ENCODE measurements at regions not wholly inside any gene's neighbourhood (a gene's known extent, or its start where the extent isn't known, plus 50 kb on each side); places are given as distances from the start of the nearest gene placed in this dataset.
"Not testable (repeated sequence)": the region's sequence is repeated elsewhere in the genome, so short reads cannot be mapped to it uniquely, and the experiment has no call there.

- no peaks in the 10 kb centered on the region for H4K20me1 ChIP-seq (ENCODE audit: control insufficient read depth, extremely low read depth, insufficient read depth, low read length)
- H3K27ac ChIP-seq (ENCODE audit: insufficient read depth, low read length): no peak overlapping the region
- no peak overlapping the region for H2AFZ ChIP-seq (ENCODE audit: low read length)
- no peaks in the 10 kb centered on the region for H3K27me3 ChIP-seq (ENCODE audit: control insufficient read depth, insufficient read depth, low read length)
- H3K4me3 ChIP-seq (replicated peaks in 1 of 4; ENCODE audit: control extremely low read depth in 1 of 4, insufficient read depth in 1 of 4, low read depth in 3 of 4, low read length in 4 of 4): no peak overlapping the region
- H3K36me3 ChIP-seq (ENCODE audit: control insufficient read depth, insufficient read depth, low read length): no peaks in the 10 kb centered on the region
- TF ChIP-seq EZH2 (IDR thresholded peaks at IDR 0.05; ENCODE audit: low read length, missing control alignments): no peak
- TF ChIP-seq, protein P1, sequence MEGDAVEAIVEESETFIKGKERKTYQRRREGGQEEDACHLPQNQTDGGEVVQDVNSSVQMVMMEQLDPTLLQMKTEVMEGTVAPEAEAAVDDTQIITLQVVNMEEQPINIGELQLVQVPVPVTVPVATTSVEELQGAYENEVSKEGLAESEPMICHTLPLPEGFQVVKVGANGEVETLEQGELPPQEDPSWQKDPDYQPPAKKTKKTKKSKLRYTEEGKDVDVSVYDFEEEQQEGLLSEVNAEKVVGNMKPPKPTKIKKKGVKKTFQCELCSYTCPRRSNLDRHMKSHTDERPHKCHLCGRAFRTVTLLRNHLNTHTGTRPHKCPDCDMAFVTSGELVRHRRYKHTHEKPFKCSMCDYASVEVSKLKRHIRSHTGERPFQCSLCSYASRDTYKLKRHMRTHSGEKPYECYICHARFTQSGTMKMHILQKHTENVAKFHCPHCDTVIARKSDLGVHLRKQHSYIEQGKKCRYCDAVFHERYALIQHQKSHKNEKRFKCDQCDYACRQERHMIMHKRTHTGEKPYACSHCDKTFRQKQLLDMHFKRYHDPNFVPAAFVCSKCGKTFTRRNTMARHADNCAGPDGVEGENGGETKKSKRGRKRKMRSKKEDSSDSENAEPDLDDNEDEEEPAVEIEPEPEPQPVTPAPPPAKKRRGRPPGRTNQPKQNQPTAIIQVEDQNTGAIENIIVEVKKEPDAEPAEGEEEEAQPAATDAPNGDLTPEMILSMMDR (conservative IDR thresholded peaks at IDR 0.05 in 1 of 2, IDR thresholded peaks at IDR 0.05 in 1 of 2; ENCODE audit: low read depth in 1 of 2, low read length in 2 of 2): no peak
- no peak overlapping the region for H3K4me2 ChIP-seq (ENCODE audit: extremely low read depth, insufficient read depth, low read length)
- H3K4me1 ChIP-seq (ENCODE audit: control insufficient read depth, extremely low read depth, insufficient read depth, low read length): no peaks in the 10 kb centered on the region
- no peaks in the 10 kb centered on the region for H3K79me2 ChIP-seq (ENCODE audit: control insufficient read depth, insufficient read depth, low read length)
- no peaks in the 10 kb centered on the region for H3K9me3 ChIP-seq (ENCODE audit: control insufficient read depth, insufficient read depth, low read depth, low read length)
- no peak overlapping the region for H3K9ac ChIP-seq (ENCODE audit: insufficient read depth, low read length)
- no peak for DNase-seq (ENCODE audit: low read depth in 2 of 2)
Measured at GRCh38 chr13:74730556-74731331, 596.5 kb upstream of the KLF12 start.

- no peaks in the 10 kb centered on the region for H3K9me3 ChIP-seq (ENCODE audit: control insufficient read depth, insufficient read depth, low read depth, low read length)
- no peaks in the 10 kb centered on the region for H3K36me3 ChIP-seq (ENCODE audit: control insufficient read depth, insufficient read depth, low read length)
- H2AFZ ChIP-seq (ENCODE audit: low read length): no peak overlapping the region
- H3K4me2 ChIP-seq (ENCODE audit: extremely low read depth, insufficient read depth, low read length): no peak overlapping the region
- no peak overlapping the region for H3K27ac ChIP-seq (ENCODE audit: insufficient read depth, low read length)
- H3K79me2 ChIP-seq (ENCODE audit: control insufficient read depth, insufficient read depth, low read length): no peaks in the 10 kb centered on the region
- no peaks in the 10 kb centered on the region for H3K4me1 ChIP-seq (ENCODE audit: control insufficient read depth, extremely low read depth, insufficient read depth, low read length)
- no peaks in the 10 kb centered on the region for H4K20me1 ChIP-seq (ENCODE audit: control insufficient read depth, extremely low read depth, insufficient read depth, low read length)
- no peak overlapping the region for H3K4me3 ChIP-seq (replicated peaks in 1 of 4; ENCODE audit: control extremely low read depth in 1 of 4, insufficient read depth in 1 of 4, low read depth in 3 of 4, low read length in 4 of 4)
- H3K27me3 ChIP-seq (ENCODE audit: control insufficient read depth, insufficient read depth, low read length): no peaks in the 10 kb centered on the region
- TF ChIP-seq, protein P1 (conservative IDR thresholded peaks at IDR 0.05 in 1 of 2, IDR thresholded peaks at IDR 0.05 in 1 of 2; ENCODE audit: low read depth in 1 of 2, low read length in 2 of 2): no peak
- TF ChIP-seq EZH2 (IDR thresholded peaks at IDR 0.05; ENCODE audit: low read length, missing control alignments): no peak
- DNase-seq (ENCODE audit: low read depth in 2 of 2): no peak
- H3K9ac ChIP-seq (ENCODE audit: insufficient read depth, low read length): no peak overlapping the region
Measured at GRCh38 chr13:74726206-74726605, 592.0 kb upstream of the KLF12 start.

- H3K9me3 ChIP-seq (ENCODE audit: control insufficient read depth, insufficient read depth, low read depth, low read length); H3K36me3 ChIP-seq (ENCODE audit: control insufficient read depth, insufficient read depth, low read length); H3K79me2 ChIP-seq (ENCODE audit: control insufficient read depth, insufficient read depth, low read length): not testable (repeated sequence)
Measured at GRCh38 chr13:74718232-74718842, 584.1 kb upstream of the KLF12 start.

More at GRCh38 chr13:74718232-74718842, 584.1 kb upstream of the KLF12 start:
- not testable (repeated sequence) for H3K9ac ChIP-seq (ENCODE audit: insufficient read depth, low read length); H3K4me1 ChIP-seq (ENCODE audit: control insufficient read depth, extremely low read depth, insufficient read depth, low read length); H4K20me1 ChIP-seq (ENCODE audit: control insufficient read depth, extremely low read depth, insufficient read depth, low read length); H2AFZ ChIP-seq (ENCODE audit: low read length); H3K27ac ChIP-seq (ENCODE audit: insufficient read depth, low read length); DNase-seq (ENCODE audit: low read depth in 2 of 2); H3K27me3 ChIP-seq (ENCODE audit: control insufficient read depth, insufficient read depth, low read length); H3K4me2 ChIP-seq (ENCODE audit: extremely low read depth, insufficient read depth, low read length); H3K4me3 ChIP-seq (replicated peaks in 1 of 4; ENCODE audit: control extremely low read depth in 1 of 4, insufficient read depth in 1 of 4, low read depth in 3 of 4, low read length in 4 of 4)

All from fibroblast of lung (primary cell).